ENCODE measurements at regions not wholly inside any gene's neighbourhood (a gene's known extent, or its start where the extent isn't known, plus 50 kb on each side); places are given as distances from the start of the nearest gene placed in this dataset.

DNA sequence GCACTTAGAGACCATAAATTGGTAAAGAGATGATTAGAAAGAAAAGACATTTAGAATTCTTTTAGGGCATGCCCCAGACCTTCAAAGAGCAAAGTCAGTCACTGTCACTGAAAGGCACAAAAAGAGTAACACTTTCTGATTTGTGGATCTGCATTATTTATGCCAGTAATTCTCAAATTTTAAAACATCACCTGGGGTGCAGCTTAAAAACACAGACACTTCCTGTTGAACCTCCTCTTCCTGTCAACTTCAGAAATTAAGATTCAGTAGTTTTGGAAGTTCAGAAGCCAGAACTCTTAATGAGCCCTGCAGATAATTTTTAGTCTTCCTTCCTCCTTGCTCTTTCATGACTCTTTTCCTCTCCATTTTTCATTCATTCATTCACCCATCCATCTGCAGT lies 137.5 kb downstream of the NRN1 start:
- no peak for FAIRE-seq

DNA sequence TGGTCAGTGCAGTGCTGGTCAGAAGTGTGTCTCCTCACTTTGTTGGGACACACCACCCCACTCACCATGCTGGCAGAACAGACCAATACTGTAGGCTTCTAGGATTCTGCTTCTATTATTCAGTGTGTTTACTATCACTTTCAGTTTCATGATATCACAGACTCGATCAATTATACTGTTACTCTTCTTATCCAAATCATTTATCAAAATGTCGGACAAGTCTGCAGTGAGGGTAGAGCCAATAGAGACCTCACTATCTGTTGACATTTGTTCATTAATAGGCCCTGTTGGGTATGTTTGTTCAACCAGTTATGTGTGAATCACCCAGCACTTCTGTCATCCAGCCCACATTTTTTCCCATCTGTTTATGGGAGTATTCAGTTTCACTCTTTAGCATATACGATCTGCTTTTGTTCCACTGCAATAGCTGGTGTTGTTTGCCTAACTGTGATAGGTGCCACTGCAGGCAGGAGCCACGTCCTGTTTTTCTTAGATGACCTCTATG lies 140.1 kb downstream of the NRN1 start:
- TF ChIP-seq, protein P1, sequence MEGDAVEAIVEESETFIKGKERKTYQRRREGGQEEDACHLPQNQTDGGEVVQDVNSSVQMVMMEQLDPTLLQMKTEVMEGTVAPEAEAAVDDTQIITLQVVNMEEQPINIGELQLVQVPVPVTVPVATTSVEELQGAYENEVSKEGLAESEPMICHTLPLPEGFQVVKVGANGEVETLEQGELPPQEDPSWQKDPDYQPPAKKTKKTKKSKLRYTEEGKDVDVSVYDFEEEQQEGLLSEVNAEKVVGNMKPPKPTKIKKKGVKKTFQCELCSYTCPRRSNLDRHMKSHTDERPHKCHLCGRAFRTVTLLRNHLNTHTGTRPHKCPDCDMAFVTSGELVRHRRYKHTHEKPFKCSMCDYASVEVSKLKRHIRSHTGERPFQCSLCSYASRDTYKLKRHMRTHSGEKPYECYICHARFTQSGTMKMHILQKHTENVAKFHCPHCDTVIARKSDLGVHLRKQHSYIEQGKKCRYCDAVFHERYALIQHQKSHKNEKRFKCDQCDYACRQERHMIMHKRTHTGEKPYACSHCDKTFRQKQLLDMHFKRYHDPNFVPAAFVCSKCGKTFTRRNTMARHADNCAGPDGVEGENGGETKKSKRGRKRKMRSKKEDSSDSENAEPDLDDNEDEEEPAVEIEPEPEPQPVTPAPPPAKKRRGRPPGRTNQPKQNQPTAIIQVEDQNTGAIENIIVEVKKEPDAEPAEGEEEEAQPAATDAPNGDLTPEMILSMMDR (optimal IDR thresholded peaks at IDR 0.05 in 1 of 3, IDR thresholded peaks at IDR 0.05 in 1 of 3, conservative IDR thresholded peaks at IDR 0.05 in 1 of 3; ENCODE audit: extremely low read depth in 1 of 3, insufficient read depth in 2 of 3, low read length in 3 of 3): no peak
- TF ChIP-seq EZH2 (IDR thresholded peaks at IDR 0.05; ENCODE audit: low read length): no peak
- no peaks in the 10 kb centered on the region for H4K20me1 ChIP-seq (ENCODE audit: control insufficient read depth, extremely low read depth, insufficient read depth, low read length)
- no peaks in the 10 kb centered on the region for H3K4me1 ChIP-seq (ENCODE audit: control insufficient read depth, extremely low read depth, insufficient read depth, low read length)
- no peaks in the 10 kb centered on the region for H3K27me3 ChIP-seq (ENCODE audit: control insufficient read depth, extremely low read depth, insufficient read depth, low read length)
- H3K9ac ChIP-seq (ENCODE audit: control insufficient read depth, extremely low read depth, insufficient read depth, low read length): no peak overlapping the region
- no peak overlapping the region for H3K4me3 ChIP-seq (ENCODE audit: control insufficient read depth in 2 of 3, extremely low read depth in 1 of 3, insufficient read depth in 2 of 3, low read depth in 1 of 3, low read length in 3 of 3)
- H3K9me3 ChIP-seq (ENCODE audit: control insufficient read depth, low read depth, low read length): no peaks in the 10 kb centered on the region
- dilution Hi-C loops (cut with MboI; ENCODE audit: extremely low pct_ligation_motif_present, low sequenced_read_pairs): no loop called here
- no peaks in the 10 kb centered on the region for H3K9me1 ChIP-seq (ENCODE audit: control insufficient read depth, extremely low read depth, insufficient read depth, low read length)
- H3K4me2 ChIP-seq (ENCODE audit: control insufficient read depth, extremely low read depth, insufficient read depth, low read depth, low read length): peak overlapping the region; percentile 41
- H2AFZ ChIP-seq (ENCODE audit: control insufficient read depth, low read length): no peak overlapping the region
- FAIRE-seq (no peak), DNase-seq (ENCODE audit: low read depth, low spot score) (no peak)
- no peaks in the 10 kb centered on the region for H3K79me2 ChIP-seq (ENCODE audit: control insufficient read depth, insufficient read depth, low read length)
- H3K36me3 ChIP-seq (ENCODE audit: control insufficient read depth in 2 of 2, extremely low read depth in 1 of 2, insufficient read depth in 2 of 2, low read length in 2 of 2): no peaks in the 10 kb centered on the region
- H3K27ac ChIP-seq (ENCODE audit: control insufficient read depth, insufficient read depth, low read length): no peak overlapping the region

More for the DNA sequence above, 137.5 kb downstream of the NRN1 start:
- Histone ChIP-seq H3K79me2 (ENCODE audit: control insufficient read depth, insufficient read depth, low read length) (no peaks in the 10 kb centered on the region), H3K9me1 (ENCODE audit: control insufficient read depth, extremely low read depth, insufficient read depth, low read length) (no peaks in the 10 kb centered on the region), H3K4me2 (ENCODE audit: control insufficient read depth, extremely low read depth, insufficient read depth, low read depth, low read length) (no peak overlapping the region), H3K9me3 (ENCODE audit: control insufficient read depth, low read depth, low read length) (no peaks in the 10 kb centered on the region), H3K4me1 (ENCODE audit: control insufficient read depth, extremely low read depth, insufficient read depth, low read length) (no peaks in the 10 kb centered on the region), H3K9ac (ENCODE audit: control insufficient read depth, extremely low read depth, insufficient read depth, low read length) (no peak overlapping the region), H3K4me3 (ENCODE audit: control insufficient read depth in 2 of 3, extremely low read depth in 1 of 3, insufficient read depth in 2 of 3, low read depth in 1 of 3, low read length in 3 of 3) (no peak overlapping the region), H4K20me1 (ENCODE audit: control insufficient read depth, extremely low read depth, insufficient read depth, low read length) (no peaks in the 10 kb centered on the region), H3K27ac (ENCODE audit: control insufficient read depth, insufficient read depth, low read length) (no peak overlapping the region), H3K36me3 (ENCODE audit: control insufficient read depth in 2 of 2, extremely low read depth in 1 of 2, insufficient read depth in 2 of 2, low read length in 2 of 2) (no peaks in the 10 kb centered on the region), H3K27me3 (ENCODE audit: control insufficient read depth, extremely low read depth, insufficient read depth, low read length) (no peaks in the 10 kb centered on the region), H2AFZ (ENCODE audit: control insufficient read depth, low read length) (no peak overlapping the region)
- dilution Hi-C loops (cut with MboI; ENCODE audit: extremely low pct_ligation_motif_present, low sequenced_read_pairs): no loop called here
- TF ChIP-seq EZH2 (IDR thresholded peaks at IDR 0.05; ENCODE audit: low read length): no peak
- TF ChIP-seq, protein P1 (optimal IDR thresholded peaks at IDR 0.05 in 1 of 3, IDR thresholded peaks at IDR 0.05 in 1 of 3, conservative IDR thresholded peaks at IDR 0.05 in 1 of 3; ENCODE audit: extremely low read depth in 1 of 3, insufficient read depth in 2 of 3, low read length in 3 of 3): no peak
- no peak for DNase-seq (ENCODE audit: low read depth, low spot score)

All from keratinocyte (primary cell).